ENCODE measurements at regions not wholly inside any gene's neighbourhood (a gene's known extent, or its start where the extent isn't known, plus 50 kb on each side); places are given as distances from the start of the nearest gene placed in this dataset.

GRCh38 chr1:38334930-38335592, 288.5 kb upstream of the POU3F1 start:
- Histone ChIP-seq H3K4me3 (no peak overlapping the region), H3K9me3 (no peaks in the 10 kb centered on the region), H3K36me3 (no peaks in the 10 kb centered on the region), H3K27ac (no peak overlapping the region), H3K4me1 (no peaks in the 10 kb centered on the region), H3K27me3 (peaks cover 0 to 40% (median 0%) of the 10 kb centered on the region in 4 donors)
- WGBS, 2 donors, result 55 to 68% methylated on average over 5 of the region's 5 CpGs
- DNase-seq, result no peak
- TF ChIP-seq, protein P1, sequence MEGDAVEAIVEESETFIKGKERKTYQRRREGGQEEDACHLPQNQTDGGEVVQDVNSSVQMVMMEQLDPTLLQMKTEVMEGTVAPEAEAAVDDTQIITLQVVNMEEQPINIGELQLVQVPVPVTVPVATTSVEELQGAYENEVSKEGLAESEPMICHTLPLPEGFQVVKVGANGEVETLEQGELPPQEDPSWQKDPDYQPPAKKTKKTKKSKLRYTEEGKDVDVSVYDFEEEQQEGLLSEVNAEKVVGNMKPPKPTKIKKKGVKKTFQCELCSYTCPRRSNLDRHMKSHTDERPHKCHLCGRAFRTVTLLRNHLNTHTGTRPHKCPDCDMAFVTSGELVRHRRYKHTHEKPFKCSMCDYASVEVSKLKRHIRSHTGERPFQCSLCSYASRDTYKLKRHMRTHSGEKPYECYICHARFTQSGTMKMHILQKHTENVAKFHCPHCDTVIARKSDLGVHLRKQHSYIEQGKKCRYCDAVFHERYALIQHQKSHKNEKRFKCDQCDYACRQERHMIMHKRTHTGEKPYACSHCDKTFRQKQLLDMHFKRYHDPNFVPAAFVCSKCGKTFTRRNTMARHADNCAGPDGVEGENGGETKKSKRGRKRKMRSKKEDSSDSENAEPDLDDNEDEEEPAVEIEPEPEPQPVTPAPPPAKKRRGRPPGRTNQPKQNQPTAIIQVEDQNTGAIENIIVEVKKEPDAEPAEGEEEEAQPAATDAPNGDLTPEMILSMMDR (IDR thresholded peaks at IDR 0.05), result no peak
- TF ChIP-seq POLR2A (IDR thresholded peaks at IDR 0.05), result no peak
- intact Hi-C loops (cut with DNase I), result no loop called here

GRCh38 chr1:38332649-38333310, 286.2 kb upstream of the POU3F1 start:
- no peaks in the 10 kb centered on the region for H3K9me3 ChIP-seq
- intact Hi-C loops (cut with DNase I), result no loop called here

DNA sequence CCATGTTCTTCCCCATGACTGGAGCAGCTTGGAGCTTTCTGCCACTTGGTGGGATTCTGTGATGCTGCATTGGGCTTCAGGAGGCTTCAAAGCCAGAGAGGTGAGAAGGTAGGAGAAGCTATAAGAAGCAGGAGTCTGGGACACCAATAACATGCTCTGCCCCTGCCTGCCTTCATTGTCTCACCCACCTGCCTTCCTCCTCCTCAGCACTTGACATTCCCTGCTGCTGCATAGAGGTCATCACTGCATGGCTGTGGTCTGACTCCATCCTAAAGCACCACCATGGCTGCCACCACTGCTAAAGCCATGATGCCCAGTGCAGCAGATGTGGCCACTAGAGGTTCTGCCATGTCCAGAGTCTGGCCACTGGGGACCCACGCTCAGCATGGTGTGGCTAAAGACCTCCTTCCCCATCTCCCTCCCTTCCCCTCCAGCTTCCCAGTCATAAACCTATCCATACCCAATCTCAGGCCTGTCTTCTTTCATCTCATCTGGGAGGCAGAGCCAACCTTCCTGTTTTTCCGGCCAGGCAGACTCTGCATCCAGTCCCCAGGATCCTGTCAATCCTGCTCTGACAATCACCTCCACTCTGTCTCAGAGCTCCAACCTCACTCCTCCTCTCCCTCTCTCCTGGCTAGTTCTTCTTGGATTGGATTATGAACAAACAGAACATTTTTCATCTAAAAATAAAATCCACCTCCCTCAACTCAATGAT, 285.1 kb upstream of the POU3F1 start:
- TF ChIP-seq, protein P1 (IDR thresholded peaks at IDR 0.05), result no peak
- no peak for TF ChIP-seq POLR2A (IDR thresholded peaks at IDR 0.05)
- Histone ChIP-seq H3K36me3 (no peaks in the 10 kb centered on the region), H3K27ac (no peak overlapping the region), H3K27me3 (peaks cover 0 to 31% (median 0%) of the 10 kb centered on the region in 4 donors), H3K4me3 (no peak overlapping the region), H3K4me1 (no peaks in the 10 kb centered on the region), H3K9me3 (no peaks in the 10 kb centered on the region)
- intact Hi-C loops (cut with DNase I), result no loop called here
- WGBS, 2 donors, result 46 to 63% methylated on average over 2 of the region's 2 CpGs
- DNase-seq, result no peak

More at GRCh38 chr1:38332649-38333310, 286.2 kb upstream of the POU3F1 start:
- no peaks in the 10 kb centered on the region for H3K4me1 ChIP-seq
- 82 to 84% methylated on average over 7 of the region's 7 CpGs for WGBS, 2 donors
- H3K4me3 ChIP-seq, result no peak overlapping the region
- H3K36me3 ChIP-seq, result no peaks in the 10 kb centered on the region
- TF ChIP-seq POLR2A (IDR thresholded peaks at IDR 0.05), result no peak
- TF ChIP-seq, protein P1 (IDR thresholded peaks at IDR 0.05), result no peak
- H3K27me3 ChIP-seq, result peaks cover 0 to 36% (median 0%) of the 10 kb centered on the region in 4 donors
- DNase-seq, result no peak
- H3K27ac ChIP-seq, result no peak overlapping the region

DNA sequence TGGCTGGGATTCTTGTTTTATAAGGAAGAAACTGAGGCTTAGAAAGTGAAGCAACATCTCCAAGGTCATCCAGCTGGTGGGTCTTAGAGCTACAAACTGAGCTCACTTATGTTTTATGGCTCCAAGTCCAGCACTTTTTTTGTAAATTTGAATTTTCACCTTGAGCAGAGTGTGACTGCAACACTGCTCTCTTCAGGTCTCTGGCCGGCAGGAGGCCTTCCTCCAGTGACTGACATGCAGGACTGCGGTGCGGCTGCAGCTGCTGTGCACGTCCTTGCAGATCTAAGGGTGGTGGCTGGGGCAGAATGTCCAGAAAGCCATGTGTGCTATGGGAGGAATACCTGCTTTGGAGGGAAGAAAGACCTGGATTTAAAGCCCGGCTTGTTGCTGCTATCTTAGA, 284.2 kb upstream of the POU3F1 start:
- no peaks in the 10 kb centered on the region for H3K9me3 ChIP-seq
- intact Hi-C loops (cut with DNase I), result no loop called here
- TF ChIP-seq, protein P1 (IDR thresholded peaks at IDR 0.05), result no peak
- TF ChIP-seq POLR2A (IDR thresholded peaks at IDR 0.05), result no peak
- DNase-seq, result no peak
- peaks cover 0 to 25% (median 0%) of the 10 kb centered on the region in 4 donors for H3K27me3 ChIP-seq
- H3K27ac ChIP-seq, result no peak overlapping the region
- no peaks in the 10 kb centered on the region for H3K36me3 ChIP-seq
- WGBS, 2 donors, result 90 to 91% methylated on average over 1 to 2 of the region's 5 CpGs
- H3K4me1 ChIP-seq, result no peaks in the 10 kb centered on the region
- no peak overlapping the region for H3K4me3 ChIP-seq

- no peak for TF ChIP-seq POLR2A (IDR thresholded peaks at IDR 0.05)
- TF ChIP-seq, protein P1 (IDR thresholded peaks at IDR 0.05), result no peak
- no peak for DNase-seq
- intact Hi-C loops (cut with DNase I), result no loop called here
- Histone ChIP-seq H3K36me3 (no peaks in the 10 kb centered on the region), H3K9me3 (no peaks in the 10 kb centered on the region), H3K4me1 (no peaks in the 10 kb centered on the region), H3K27me3 (peaks cover 0 to 21% (median 0%) of the 10 kb centered on the region in 4 donors), H3K4me3 (no peak overlapping the region), H3K27ac (no peak overlapping the region)
- 25 to 32% methylated on average over 2 of the region's 2 CpGs for WGBS, 2 donors
These were observed 283.1 kb upstream of the POU3F1 start for GRCh38 chr1:38329644-38330043.
